H9 (cell line): ENCODE measurements at regions not wholly inside any gene's neighbourhood (a gene's known extent, or its start where the extent isn't known, plus 50 kb on each side); places are given as distances from the start of the nearest gene placed in this dataset.

Experiments used
- DNase-seq: peaks from one replicate; pipeline ENCODE4 v3.0.0-alpha.2; 2017
- H2AFZ ChIP-seq: one replicate; pipeline ENCODE4 v1.6.1; 2013; ENCODE audit warnings: mild to moderate bottlenecking, low read length, control low read depth, moderate library complexity
- H2AK5ac ChIP-seq: 2 replicates; pipeline ENCODE4 v1.6.1; 2013; ENCODE audit warnings: low read length, control low read depth, mixed read lengths; ENCODE audit not compliant: insufficient read length
- H2BK120ac ChIP-seq: one replicate; pipeline ENCODE4 v1.6.1; 2013; ENCODE audit warnings: low read depth, mild to moderate bottlenecking, low read length, control low read depth, inconsistent platforms; ENCODE audit not compliant: poor library complexity, severe bottlenecking
- H2BK12ac ChIP-seq: 2 replicates; pipeline ENCODE4 v1.6.1; 2013; ENCODE audit warnings: low read length, control low read depth, mixed read lengths, low read depth; ENCODE audit not compliant: insufficient read length
- H2BK15ac ChIP-seq: 2 replicates; pipeline ENCODE4 v1.6.1; 2013; ENCODE audit warnings: low read depth, low read length, control low read depth
- H2BK20ac ChIP-seq: one replicate; pipeline ENCODE4 v1.6.1; 2013; ENCODE audit warnings: low read depth, mild to moderate bottlenecking, low read length, control low read depth, inconsistent platforms; ENCODE audit not compliant: poor library complexity, severe bottlenecking
- H2BK5ac ChIP-seq: 2 replicates; pipeline ENCODE4 v1.6.1; 2013; ENCODE audit warnings: low read length, control low read depth, mixed read lengths; ENCODE audit not compliant: insufficient read length
- H3K14ac ChIP-seq: 2 replicates; pipeline ENCODE4 v1.6.1; 2013; ENCODE audit warnings: low read length, control low read depth; ENCODE audit not compliant: insufficient read depth
- H3K18ac ChIP-seq: 2 replicates; pipeline ENCODE4 v1.6.1; 2013; ENCODE audit warnings: low read depth, mild to moderate bottlenecking, mixed read lengths, low read length, control low read depth; ENCODE audit not compliant: insufficient read length
- H3K23ac ChIP-seq: 2 replicates; pipeline ENCODE4 v1.6.1; 2013; ENCODE audit warnings: low read length, control low read depth, mixed read lengths, low read depth; ENCODE audit not compliant: insufficient read length
- H3K23me2 ChIP-seq: 2 replicates; pipeline ENCODE4 v1.6.1; 2013; ENCODE audit warnings: low read depth, mild to moderate bottlenecking, mixed read lengths, low read length, control low read depth; ENCODE audit not compliant: insufficient read length, poor library complexity, severe bottlenecking
- H3K27ac ChIP-seq: 2 replicates; pipeline ENCODE4 v1.5.1; 2013; ENCODE audit warnings: low read length, control low read depth, mixed read lengths, low read depth; ENCODE audit not compliant: insufficient read length
- H3K27me3 ChIP-seq: 2 replicates; pipeline ENCODE4 v1.6.1; 2013; ENCODE audit warnings: low read length, control low read depth, inconsistent platforms; ENCODE audit not compliant: insufficient read depth
- H3K4ac ChIP-seq: 2 replicates; pipeline ENCODE4 v1.6.1; 2013; ENCODE audit warnings: low read depth, mild to moderate bottlenecking, control low read depth, inconsistent platforms, low read length, moderate library complexity
- H3K4me1 ChIP-seq: 2 replicates; pipeline ENCODE4 v1.6.1; 2013; ENCODE audit warnings: low read length, control low read depth, inconsistent platforms; ENCODE audit not compliant: insufficient read depth
- H3K4me2 ChIP-seq: 2 replicates; pipeline ENCODE4 v1.6.1; 2013; ENCODE audit warnings: low read length, control low read depth, mixed read lengths; ENCODE audit not compliant: insufficient read length, insufficient read depth
- H3K56ac ChIP-seq: 2 replicates; pipeline ENCODE4 v1.6.1; 2013; ENCODE audit warnings: low read depth, mild to moderate bottlenecking, mixed read lengths, low read length, control low read depth; ENCODE audit not compliant: insufficient read length
- H3K79me1 ChIP-seq: 2 replicates; pipeline ENCODE4 v1.6.1; 2013; ENCODE audit warnings: low read depth, mild to moderate bottlenecking, moderate library complexity, low read length, control low read depth, inconsistent platforms; ENCODE audit not compliant: insufficient read depth, poor library complexity, severe bottlenecking
- H3K79me2 ChIP-seq: 2 replicates; pipeline ENCODE4 v1.6.1; 2013; ENCODE audit warnings: low read length, control low read depth, inconsistent platforms; ENCODE audit not compliant: insufficient read depth
- H3K9ac ChIP-seq: 2 replicates; pipeline ENCODE4 v1.6.1; 2013; ENCODE audit warnings: low read length, control low read depth, mixed read lengths; ENCODE audit not compliant: insufficient read length; ENCODE audit errors: extremely low read depth
- H3K9me3 ChIP-seq: one replicate; pipeline ENCODE4 v1.6.1; 2013; ENCODE audit warnings: low read depth, low read length, inconsistent platforms; ENCODE audit not compliant: control insufficient read depth
- H3T11ph ChIP-seq: one replicate; pipeline ENCODE4 v1.6.1; 2013; ENCODE audit warnings: mild to moderate bottlenecking, low read length, control low read depth, inconsistent platforms
- H4K20me1 ChIP-seq: one replicate; pipeline ENCODE4 v1.6.1; 2013; ENCODE audit not compliant: control insufficient read depth, insufficient read length, insufficient read depth
- H4K5ac ChIP-seq: 2 replicates; pipeline ENCODE4 v1.6.1; 2013; ENCODE audit warnings: low read depth, mild to moderate bottlenecking, mixed read lengths, low read length, control low read depth; ENCODE audit not compliant: insufficient read length
- H4K8ac ChIP-seq: replicated peaks from 2 replicates; pipeline ENCODE4 v1.6.1; 2013; ENCODE audit warnings: low read length, control low read depth, mixed read lengths, low read depth; ENCODE audit not compliant: insufficient read length
- H4K91ac ChIP-seq: 2 replicates; pipeline ENCODE4 v1.6.1; 2013; ENCODE audit warnings: low read depth, mild to moderate bottlenecking, moderate library complexity, mixed read lengths, low read length, control low read depth; ENCODE audit not compliant: insufficient read length
- H3K27ac Mint-ChIP-seq, 3 experiments: 2 replicates in 2 of 3; 3 replicates in 1 of 3; pipeline ENCODE4 v1.8.0; 2020 to 2021; ENCODE audit warnings: mixed read lengths in 3 of 3, mild to moderate bottlenecking in 1 of 3, moderate library complexity in 1 of 3
- H3K27me3 Mint-ChIP-seq: 2 replicates; pipeline ENCODE4 v1.8.0; 2021; ENCODE audit warnings: low read depth, mild to moderate bottlenecking, moderate library complexity, mixed read lengths
- H3K36me3 Mint-ChIP-seq, 3 experiments: 2 replicates in 2 of 3; 3 replicates in 1 of 3; pipeline ENCODE4 v1.8.0; 2020 to 2021; ENCODE audit warnings: low read depth in 3 of 3, mixed read lengths in 3 of 3; ENCODE audit not compliant: insufficient read depth in 1 of 3
- H3K4me1 Mint-ChIP-seq, 2 experiments: 2 replicates each; pipeline ENCODE4 v1.8.0; 2020; ENCODE audit warnings: mixed read lengths in 2 of 2
- H3K4me3 Mint-ChIP-seq, 2 experiments: 2 replicates in 1 of 2; 3 replicates in 1 of 2; pipeline ENCODE4 v1.8.0; 2020 to 2021; ENCODE audit warnings: mild to moderate bottlenecking in 2 of 2, mixed read lengths in 2 of 2, moderate library complexity in 1 of 2
- H3K9me3 Mint-ChIP-seq, 2 experiments: 2 replicates in 1 of 2; 3 replicates in 1 of 2; pipeline ENCODE4 v1.8.0; 2020; ENCODE audit warnings: mild to moderate bottlenecking in 2 of 2, mixed read lengths in 2 of 2, moderate library complexity in 1 of 2
- CTCF ChIP-seq: fragments of 200-600 bp; sonication (generic); conservative IDR thresholded peaks from 3 replicates; pipeline ENCODE4 v1.8.0; 2021; ENCODE audit warnings: antibody characterized with exemption, mild to moderate bottlenecking
- WGBS: extraction: QIAGEN DNeasy Blood & Tissue Kit; methylation state at CpG from one replicate; pipeline ENCODE4 v1.1.7; 2013; ENCODE audit warnings: missing lambda C conversion rate, low lambda C conversion rate, mixed read lengths; ENCODE audit not compliant: insufficient read length; ENCODE audit errors: extremely low coverage; 5-methylcytosine and 5-hydroxymethylcytosine counted together

- no peaks in the 10 kb centered on the region for H3K27me3 ChIP-seq
- H4K91ac ChIP-seq = no peak overlapping the region
Observed at GRCh38 chr13:40275636-40276035, 390.8 kb downstream of the FOXO1 start.

More at GRCh38 chr13:40275636-40276035, 390.8 kb downstream of the FOXO1 start:
- Histone ChIP-seq H3K79me1 (no peaks in the 10 kb centered on the region), H3K27ac (no peak overlapping the region), H2BK12ac (no peak overlapping the region), H3K56ac (no peak overlapping the region), H3K23me2 (no peaks in the 10 kb centered on the region), H2BK15ac (no peak overlapping the region), H3K4me2 (no peak overlapping the region), H3K18ac (no peak overlapping the region), H3K79me2 (no peaks in the 10 kb centered on the region), H3K23ac (no peak overlapping the region), H4K20me1 (no peaks in the 10 kb centered on the region), H3K4me1 (peaks cover 6% of the 10 kb centered on the region; the same call in 1 of the 2 replicates), H4K5ac (no peak overlapping the region), H4K8ac (no peak overlapping the region), H2BK120ac (no peak overlapping the region), H3T11ph (no peak overlapping the region), H3K4ac (no peak overlapping the region), H3K9me3 (no peaks in the 10 kb centered on the region), H3K14ac (no peak overlapping the region), H2BK20ac (no peak overlapping the region), H2BK5ac (no peak overlapping the region), H2AFZ (no peak overlapping the region), H3K9ac (no peak overlapping the region), H2AK5ac (no peak overlapping the region)
- Mint-ChIP-seq H3K36me3 (no peaks in the 10 kb centered on the region), H3K27ac (no peak overlapping the region), H3K27me3 (peaks cover 2% of the 10 kb centered on the region; the same call in 1 of the 2 replicates), H3K9me3 (no peaks in the 10 kb centered on the region; a peak in 1 of 5 replicates), H3K4me3 (no peak overlapping the region), H3K4me1 (peaks cover 25 to 27% of the 10 kb centered on the region in 2 experiments)
- TF ChIP-seq CTCF = no peak
- DNase-seq = no peak
- WGBS = no CpG with 5 or more reads among the region's 3 CpGs
